Tibial nerve (tissue), 3 donors: ENCODE measurements at regions not wholly inside any gene's neighbourhood (a gene's known extent, or its start where the extent isn't known, plus 50 kb on each side); places are given as distances from the start of the nearest gene placed in this dataset.

ENCODE experiments used
- CTCF ChIP-seq, 5 experiments: fragments of 200-600 bp in 3 of 5; fragments of 450-650 bp in 2 of 5; sonication (generic) in 3 of 5; IDR thresholded peaks; one replicate each; pipeline ENCODE4 v1.5.1; 2016 to 2019; ENCODE audit warnings: antibody characterized with exemption in 5 of 5, mild to moderate bottlenecking in 3 of 5, moderate library complexity in 2 of 5
- POLR2A ChIP-seq, 2 donors: fragments of 450-650 bp; IDR thresholded peaks; one replicate each; pipeline ENCODE4 v1.6.1; 2017; ENCODE audit warnings: antibody characterized with exemption in 2 of 2, mild to moderate bottlenecking in 2 of 2, moderate library complexity in 2 of 2

- TF ChIP-seq CTCF (IDR thresholded peaks at IDR 0.05), result no peak
- TF ChIP-seq POLR2A (IDR thresholded peaks at IDR 0.05), result no peak
These were observed 564.8 kb upstream of the CLINT1 start for GRCh38 chr5:158423623-158424200.
